Mucosa of rectum (tissue), 2 donors: ENCODE measurements at regions not wholly inside any gene's neighbourhood (a gene's known extent, or its start where the extent isn't known, plus 50 kb on each side); places are given as distances from the start of the nearest gene placed in this dataset.

Experiments used
- H3K27ac ChIP-seq, 2 donors: one replicate each; pipeline ENCODE4 v1.7.0; 2013; ENCODE audit warnings: inconsistent platforms in 2 of 2, low read depth in 2 of 2, low read length in 2 of 2
- H3K27me3 ChIP-seq, 2 donors: one replicate each; pipeline ENCODE4 v1.7.0; 2013; ENCODE audit warnings: low read length in 2 of 2; ENCODE audit not compliant: control insufficient read depth in 2 of 2, insufficient read depth in 2 of 2
- H3K36me3 ChIP-seq, 2 donors: one replicate each; pipeline ENCODE4 v1.7.0; 2013; ENCODE audit warnings: low read length in 2 of 2; ENCODE audit not compliant: control insufficient read depth in 2 of 2, insufficient read depth in 2 of 2
- H3K4me1 ChIP-seq, 2 donors: one replicate each; pipeline ENCODE4 v1.7.0; 2013; ENCODE audit warnings: low read length in 2 of 2, mild to moderate bottlenecking in 1 of 2; ENCODE audit not compliant: control insufficient read depth in 2 of 2, insufficient read depth in 2 of 2
- H3K4me3 ChIP-seq, 2 donors: one replicate each; pipeline ENCODE4 v1.7.0; 2013; ENCODE audit warnings: low read length in 2 of 2
- H3K9ac ChIP-seq, 2 donors: one replicate each; pipeline ENCODE4 v1.7.0; 2013; ENCODE audit warnings: low read length in 2 of 2, low read depth in 1 of 2, mild to moderate bottlenecking in 1 of 2
- H3K9me3 ChIP-seq, 2 donors: one replicate each; pipeline ENCODE4 v1.7.0; 2013; ENCODE audit warnings: low read length in 2 of 2; ENCODE audit not compliant: control insufficient read depth in 2 of 2
- donor health status: healthy.
- donor health status: Normal muscosa, but diverticular disease.

GRCh38 chr2:133942398-133942797 lies 311.5 kb upstream of the MGAT5 start:
- H3K9ac ChIP-seq: no peak overlapping the region
- H3K4me3 ChIP-seq: no peak overlapping the region
- no peak overlapping the region for H3K27ac ChIP-seq
- H3K27me3 ChIP-seq: no peaks in the 10 kb centered on the region
- no peaks in the 10 kb centered on the region for H3K9me3 ChIP-seq
- no peaks in the 10 kb centered on the region for H3K36me3 ChIP-seq
- no peaks in the 10 kb centered on the region for H3K4me1 ChIP-seq

GRCh38 chr2:133943108-133943507 lies 310.8 kb upstream of the MGAT5 start:
- no peaks in the 10 kb centered on the region for H3K9me3 ChIP-seq
- no peak overlapping the region for H3K9ac ChIP-seq
- no peaks in the 10 kb centered on the region for H3K4me1 ChIP-seq

GRCh38 chr2:133945089-133945488 lies 308.8 kb upstream of the MGAT5 start:
- no peaks in the 10 kb centered on the region for H3K27me3 ChIP-seq
- no peaks in the 10 kb centered on the region for H3K4me1 ChIP-seq
- no peak overlapping the region for H3K4me3 ChIP-seq
- no peaks in the 10 kb centered on the region for H3K36me3 ChIP-seq
- H3K27ac ChIP-seq: no peak overlapping the region
- H3K9me3 ChIP-seq: no peaks in the 10 kb centered on the region
- H3K9ac ChIP-seq: no peak overlapping the region

More at GRCh38 chr2:133943108-133943507, 310.8 kb upstream of the MGAT5 start:
- H3K36me3 ChIP-seq: no peaks in the 10 kb centered on the region
- no peaks in the 10 kb centered on the region for H3K27me3 ChIP-seq
- no peak overlapping the region for H3K4me3 ChIP-seq
- no peak overlapping the region for H3K27ac ChIP-seq

- H3K27me3 ChIP-seq: no peaks in the 10 kb centered on the region
- H3K9ac ChIP-seq: no peak overlapping the region
- no peaks in the 10 kb centered on the region for H3K4me1 ChIP-seq
- H3K36me3 ChIP-seq: no peaks in the 10 kb centered on the region
- H3K27ac ChIP-seq: no peak overlapping the region
- no peaks in the 10 kb centered on the region for H3K9me3 ChIP-seq
- H3K4me3 ChIP-seq: no peak overlapping the region
These were observed 306.8 kb upstream of the MGAT5 start for GRCh38 chr2:133947057-133947456.

- Histone ChIP-seq H3K4me1 (no peaks in the 10 kb centered on the region), H3K9me3 (no peaks in the 10 kb centered on the region), H3K27me3 (no peaks in the 10 kb centered on the region), H3K27ac (no peak overlapping the region), H3K9ac (no peak overlapping the region), H3K36me3 (no peaks in the 10 kb centered on the region), H3K4me3 (no peak overlapping the region)
These were observed 305.1 kb upstream of the MGAT5 start for GRCh38 chr2:133948610-133949290.

GRCh38 chr2:133949595-133949994 lies 304.3 kb upstream of the MGAT5 start:
- no peaks in the 10 kb centered on the region for H3K36me3 ChIP-seq
- H3K4me3 ChIP-seq: no peak overlapping the region
- H3K4me1 ChIP-seq: no peaks in the 10 kb centered on the region
- no peaks in the 10 kb centered on the region for H3K27me3 ChIP-seq
- H3K27ac ChIP-seq: no peak overlapping the region
- no peaks in the 10 kb centered on the region for H3K9me3 ChIP-seq
- H3K9ac ChIP-seq: no peak overlapping the region

- H3K9ac ChIP-seq: no peak overlapping the region
- no peaks in the 10 kb centered on the region for H3K27me3 ChIP-seq
- H3K27ac ChIP-seq: no peak overlapping the region
- no peaks in the 10 kb centered on the region for H3K36me3 ChIP-seq
- no peaks in the 10 kb centered on the region for H3K9me3 ChIP-seq
- no peaks in the 10 kb centered on the region for H3K4me1 ChIP-seq
- H3K4me3 ChIP-seq: no peak overlapping the region
These were observed 302.7 kb upstream of the MGAT5 start for GRCh38 chr2:133951209-133951608.

- Histone ChIP-seq H3K36me3 (no peaks in the 10 kb centered on the region), H3K9ac (no peak overlapping the region), H3K27me3 (no peaks in the 10 kb centered on the region), H3K4me3 (no peak overlapping the region), H3K4me1 (no peaks in the 10 kb centered on the region), H3K27ac (no peak overlapping the region), H3K9me3 (no peaks in the 10 kb centered on the region)
These were observed 301.5 kb upstream of the MGAT5 start for GRCh38 chr2:133952420-133952819.

- no peaks in the 10 kb centered on the region for H3K9me3 ChIP-seq
- no peaks in the 10 kb centered on the region for H3K27me3 ChIP-seq
- no peak overlapping the region for H3K4me3 ChIP-seq
- no peak overlapping the region for H3K27ac ChIP-seq
- H3K36me3 ChIP-seq: no peaks in the 10 kb centered on the region
- no peaks in the 10 kb centered on the region for H3K4me1 ChIP-seq
- H3K9ac ChIP-seq: no peak overlapping the region
These were observed 301.0 kb upstream of the MGAT5 start for GRCh38 chr2:133952896-133953295.

- Histone ChIP-seq H3K9ac (no peak overlapping the region), H3K27me3 (no peaks in the 10 kb centered on the region), H3K4me1 (no peaks in the 10 kb centered on the region), H3K27ac (no peak overlapping the region), H3K9me3 (no peaks in the 10 kb centered on the region), H3K36me3 (no peaks in the 10 kb centered on the region), H3K4me3 (no peak overlapping the region)
These were observed 300.3 kb upstream of the MGAT5 start for GRCh38 chr2:133953524-133953923.

GRCh38 chr2:133954636-133955035 lies 299.2 kb upstream of the MGAT5 start:
- no peak overlapping the region for H3K9ac ChIP-seq
- no peak overlapping the region for H3K27ac ChIP-seq
- no peaks in the 10 kb centered on the region for H3K36me3 ChIP-seq
- H3K4me1 ChIP-seq: no peaks in the 10 kb centered on the region
- H3K9me3 ChIP-seq: no peaks in the 10 kb centered on the region
- H3K4me3 ChIP-seq: no peak overlapping the region
- no peaks in the 10 kb centered on the region for H3K27me3 ChIP-seq
